ENCODE measurements at regions not wholly inside any gene's neighbourhood (a gene's known extent, or its start where the extent isn't known, plus 50 kb on each side); places are given as distances from the start of the nearest gene placed in this dataset.

GRCh38 chr14:62144863-62145262 is 382.6 kb downstream of the SNAPC1 start:
- DNase-seq (ENCODE audit: low read depth), result no peak

GRCh38 chr14:62146030-62146429 is 383.8 kb downstream of the SNAPC1 start:
- no peak for DNase-seq (ENCODE audit: low read depth)

GRCh38 chr14:62156052-62156451 is 393.8 kb downstream of the SNAPC1 start:
- no peak for DNase-seq (ENCODE audit: low read depth)

- DNase-seq (ENCODE audit: low read depth), result no peak
Measured at GRCh38 chr14:62158779-62159178, 396.6 kb downstream of the SNAPC1 start.

DNA sequence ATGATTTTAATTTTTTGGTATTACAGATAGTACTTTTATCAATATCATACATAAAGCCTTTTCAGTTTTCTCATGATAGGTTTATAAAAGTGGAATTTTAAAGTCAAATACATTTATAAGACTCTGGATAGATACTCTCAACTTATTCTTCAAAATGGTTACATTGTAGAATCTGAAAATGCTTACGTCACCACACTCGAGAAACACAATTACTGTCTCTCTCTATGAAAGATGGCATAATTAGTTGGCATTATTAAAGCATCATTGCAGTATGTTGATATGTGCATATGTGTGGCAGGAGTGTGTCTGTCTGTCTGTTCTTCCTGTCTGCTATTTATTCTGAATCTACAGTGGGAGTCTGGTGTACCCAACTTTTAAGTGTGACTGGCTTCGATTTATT is 397.1 kb downstream of the SNAPC1 start:
- DNase-seq (ENCODE audit: low read depth), result no peak

DNA sequence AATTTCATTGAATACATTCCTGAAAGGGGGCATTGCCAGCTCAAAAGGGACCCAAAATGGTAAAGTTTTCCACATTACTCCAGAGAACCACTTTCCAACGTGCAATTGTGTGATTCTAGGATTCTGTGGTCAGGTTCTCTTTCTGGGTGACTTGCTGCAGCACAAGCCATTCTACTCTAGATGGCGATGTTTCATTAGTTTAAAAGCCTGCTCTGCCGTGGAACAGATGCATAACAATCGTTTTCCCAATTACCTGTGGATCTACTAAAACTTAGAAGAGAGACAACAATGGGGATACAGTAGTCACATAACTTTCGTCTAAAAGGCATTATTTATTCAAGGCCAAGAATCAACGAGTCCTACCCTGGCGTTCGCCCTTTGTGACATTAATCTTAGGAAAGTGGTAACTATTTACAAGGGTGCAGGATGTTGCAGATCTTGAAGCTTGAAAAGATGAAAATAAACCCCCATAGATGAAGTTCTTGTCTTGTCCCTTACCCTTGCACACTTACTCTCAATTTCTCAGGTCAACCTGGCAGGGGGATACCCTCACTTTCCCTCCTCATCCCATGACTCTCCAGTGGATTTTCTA is 400.9 kb downstream of the SNAPC1 start:
- no peak for DNase-seq (ENCODE audit: low read depth)

DNA sequence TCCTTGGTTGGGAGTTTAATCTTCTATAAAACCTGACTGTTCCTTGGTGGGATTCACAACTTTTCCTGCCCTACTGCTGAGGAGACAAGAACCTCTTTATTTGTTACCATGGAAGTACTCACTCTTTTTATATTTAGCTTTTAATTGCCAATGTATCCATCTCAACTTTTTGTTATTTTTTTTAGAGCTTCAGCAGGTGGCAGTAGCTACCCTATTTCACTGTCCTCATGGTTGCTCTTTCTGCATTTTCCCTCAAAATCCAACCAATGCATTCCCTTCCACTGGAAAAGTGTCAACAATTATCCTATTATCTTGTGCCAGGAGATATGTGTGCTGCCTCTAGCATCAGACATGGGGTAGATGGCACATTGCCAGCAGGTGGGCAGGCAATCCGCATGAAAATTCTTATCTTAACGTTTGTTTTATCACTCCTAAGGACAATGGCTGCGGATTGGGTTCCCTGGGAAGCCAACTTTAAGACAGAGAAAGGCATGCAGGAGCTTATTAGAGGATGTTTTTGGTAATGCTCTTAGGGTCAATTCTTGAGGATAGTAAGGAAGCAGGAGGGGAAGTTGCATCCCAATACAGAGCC is 406.4 kb downstream of the SNAPC1 start:
- DNase-seq (ENCODE audit: low read depth), result no peak

DNA sequence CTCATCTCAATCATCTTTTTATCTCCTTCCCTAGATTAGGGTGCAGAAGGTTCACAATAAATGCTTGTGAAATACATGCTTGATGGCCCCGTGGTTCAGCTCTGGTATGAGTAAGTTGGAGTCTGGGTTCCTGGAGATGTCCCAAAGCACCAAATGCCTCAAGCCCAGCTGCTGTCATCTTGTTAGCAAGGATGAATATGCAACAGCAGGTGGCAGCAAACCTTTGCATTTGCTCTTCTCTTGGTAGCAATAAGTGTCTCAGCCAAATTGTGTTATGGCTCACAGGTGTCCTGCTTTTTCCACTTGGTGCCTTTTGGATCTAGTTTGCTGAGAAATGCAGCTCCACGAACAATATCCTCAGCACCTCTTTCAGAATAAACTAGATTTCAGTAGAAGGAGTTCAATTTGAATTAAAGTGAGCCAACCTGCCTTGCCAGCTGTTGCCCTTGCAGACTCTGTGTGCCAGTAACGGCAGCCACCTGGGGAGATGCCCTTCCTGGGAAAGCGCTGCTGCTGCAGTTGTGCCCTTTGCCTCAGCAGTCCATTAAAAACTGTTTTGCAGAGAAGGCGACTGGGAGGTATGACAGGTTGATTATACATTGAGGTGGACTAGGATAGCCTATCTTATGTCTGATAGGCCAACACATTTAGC is 417.3 kb downstream of the SNAPC1 start:
- DNase-seq (ENCODE audit: low read depth), result peak; percentile 6

DNA sequence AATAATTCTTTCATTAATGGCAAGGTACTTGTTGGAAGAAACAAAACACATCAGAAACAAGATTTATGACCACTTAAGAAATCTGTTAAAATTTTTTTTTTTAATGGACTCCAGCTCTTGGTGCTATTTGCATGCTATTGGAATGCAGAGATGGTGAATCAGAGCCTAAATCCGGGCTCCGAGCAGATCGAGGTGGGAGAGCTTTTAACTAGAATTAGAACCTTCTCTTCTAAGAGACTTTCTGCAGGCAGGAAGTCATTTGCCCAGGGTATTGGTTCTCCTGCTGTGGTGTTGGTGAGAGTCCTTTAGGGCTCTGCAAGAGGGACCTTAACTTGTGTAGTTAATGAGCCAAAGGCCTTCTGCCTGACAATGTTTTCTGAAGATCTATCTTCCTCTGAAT is 419.4 kb downstream of the SNAPC1 start:
- no peak for DNase-seq (ENCODE audit: low read depth)

DNA sequence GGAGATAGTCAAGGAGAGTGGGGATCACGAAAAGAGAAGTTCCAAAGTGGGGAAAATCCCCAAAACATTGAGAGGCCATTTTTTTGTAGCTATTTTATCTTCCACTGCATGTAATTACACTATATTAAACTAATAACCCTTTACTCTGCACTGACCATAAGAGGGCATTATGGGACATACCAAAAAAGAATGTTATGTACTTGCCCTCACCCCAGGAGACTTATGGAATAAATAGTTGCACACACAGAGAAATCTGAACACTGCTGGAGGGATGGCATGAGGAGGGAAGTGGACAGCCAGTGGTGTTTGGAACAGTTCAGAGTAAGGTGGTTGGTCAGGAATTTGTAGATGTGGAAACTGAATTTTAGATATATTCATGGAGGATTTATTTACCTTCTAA is 422.9 kb downstream of the SNAPC1 start:
- no peak for DNase-seq (ENCODE audit: low read depth)

GRCh38 chr14:62187265-62187664 is 425.0 kb downstream of the SNAPC1 start:
- no peak for DNase-seq (ENCODE audit: low read depth)

DNA sequence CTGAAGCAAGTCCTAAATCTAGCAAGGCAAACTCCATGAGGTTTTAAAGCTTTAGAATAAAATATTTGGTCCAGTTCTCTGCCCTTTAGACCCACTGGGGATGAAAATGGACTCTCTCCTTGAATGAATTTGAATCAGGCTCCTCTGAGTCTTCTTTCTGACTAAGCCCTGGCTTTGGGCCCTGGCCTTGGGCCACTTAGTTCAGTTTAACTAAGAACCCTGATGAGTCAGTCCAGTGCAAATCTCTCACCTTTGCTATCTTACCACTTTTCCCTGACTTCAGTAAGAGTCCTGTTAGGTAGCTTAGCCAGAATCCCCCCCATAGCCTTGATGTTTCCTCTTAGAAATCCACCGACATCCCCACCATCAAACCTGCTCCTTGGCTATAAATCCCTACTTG is 427.5 kb downstream of the SNAPC1 start:
- DNase-seq (ENCODE audit: low read depth), result no peak

DNA sequence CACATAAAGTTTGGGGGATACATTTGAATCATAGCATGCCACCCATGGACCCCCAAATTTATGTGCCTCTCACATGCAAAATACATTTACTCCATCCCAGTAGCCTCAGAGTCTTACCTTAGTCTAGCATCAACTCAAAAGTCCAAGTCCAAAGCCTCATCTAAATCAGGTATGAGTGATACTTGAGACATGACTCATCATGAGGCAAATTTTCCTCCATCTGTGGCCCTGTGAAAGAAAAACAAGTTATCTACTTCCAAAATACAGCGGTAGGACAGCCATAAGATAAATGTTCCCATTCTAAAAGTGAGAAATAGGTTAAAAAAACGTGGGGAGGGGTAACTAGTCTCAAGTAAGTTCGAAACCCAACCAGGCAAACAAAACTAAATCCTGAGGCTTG is 444.2 kb downstream of the SNAPC1 start:
- DNase-seq (ENCODE audit: low read depth), result no peak

DNA sequence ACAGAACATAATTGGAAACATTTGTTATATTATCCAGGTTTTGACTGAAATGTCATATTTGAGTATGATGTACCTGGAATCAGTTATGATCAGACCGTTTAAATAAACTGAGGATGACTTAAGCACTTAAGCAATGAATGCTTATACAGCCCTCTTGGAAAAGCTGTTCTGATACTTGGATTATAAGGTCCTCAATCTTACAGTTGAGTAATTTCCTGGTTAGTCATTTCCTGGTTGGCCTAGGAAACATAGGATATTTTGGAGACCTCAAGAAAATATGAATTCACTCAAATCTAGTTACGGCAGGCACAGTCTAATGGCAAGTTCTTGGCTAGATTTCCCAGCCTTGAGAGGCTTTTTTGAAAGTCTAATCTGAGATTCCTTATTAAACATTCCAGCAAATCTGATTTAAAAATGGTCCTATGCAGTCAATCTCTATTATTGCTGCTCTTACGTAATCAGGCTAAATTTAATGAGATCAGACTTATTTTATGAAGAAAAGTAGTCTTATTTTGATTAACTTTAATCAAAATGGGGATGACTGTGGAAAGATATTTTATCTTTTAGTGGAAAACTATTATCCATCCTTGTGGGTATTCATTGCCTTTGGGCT is 447.2 kb downstream of the SNAPC1 start:
- DNase-seq (ENCODE audit: low read depth), result no peak

GRCh38 chr14:62213516-62213915 is 451.3 kb downstream of the SNAPC1 start:
- DNase-seq (ENCODE audit: low read depth), result no peak

- no peak for DNase-seq (ENCODE audit: low read depth)
Measured at GRCh38 chr14:62216121-62216520, 453.9 kb downstream of the SNAPC1 start.

DNA sequence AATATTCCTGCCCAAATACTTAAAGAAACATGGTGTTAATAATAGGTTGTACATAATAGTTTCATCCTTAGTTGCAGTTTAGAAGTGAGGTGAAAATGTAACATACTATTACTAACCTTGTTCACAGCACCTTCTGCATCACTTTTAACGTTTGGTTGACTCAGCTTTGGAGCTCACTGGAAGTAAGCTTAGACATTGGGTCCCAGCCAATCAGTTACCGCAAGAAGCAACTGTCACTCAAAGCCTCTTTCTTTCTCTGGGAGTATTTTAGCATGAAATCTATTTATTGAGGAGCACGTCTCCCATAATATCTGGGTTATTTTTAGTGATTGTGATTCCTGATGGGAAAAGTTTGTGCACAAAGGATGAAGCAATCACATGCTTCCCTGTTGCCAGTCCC is 472.6 kb downstream of the SNAPC1 start:
- DNase-seq (ENCODE audit: low read depth), result no peak

- no peak for DNase-seq (ENCODE audit: low read depth)
Measured at GRCh38 chr14:62244221-62244620, 482.0 kb downstream of the SNAPC1 start.

- no peak for DNase-seq (ENCODE audit: low read depth)
Measured at GRCh38 chr14:62247266-62247665, 485.0 kb downstream of the SNAPC1 start.

DNA sequence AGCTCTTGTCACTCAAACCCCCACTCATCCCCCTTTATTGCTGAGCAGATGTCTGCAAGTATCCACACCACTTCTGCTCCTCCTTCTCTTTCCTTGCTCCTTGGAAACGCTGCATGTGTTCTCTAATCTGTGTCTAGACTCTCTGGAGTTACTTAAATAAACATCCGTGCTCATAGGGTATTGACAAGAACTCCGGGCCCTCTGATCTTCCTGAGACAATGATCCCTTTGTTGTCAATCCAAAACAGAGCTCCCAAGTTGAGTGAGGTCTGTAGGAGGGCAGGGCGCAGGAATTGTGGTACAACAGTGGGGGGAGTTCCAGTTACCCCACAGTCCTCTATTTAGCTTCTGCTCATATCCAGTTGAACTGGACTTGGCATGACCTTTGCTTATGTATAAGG is 489.0 kb downstream of the SNAPC1 start:
- no peak for DNase-seq (ENCODE audit: low read depth)

DNA sequence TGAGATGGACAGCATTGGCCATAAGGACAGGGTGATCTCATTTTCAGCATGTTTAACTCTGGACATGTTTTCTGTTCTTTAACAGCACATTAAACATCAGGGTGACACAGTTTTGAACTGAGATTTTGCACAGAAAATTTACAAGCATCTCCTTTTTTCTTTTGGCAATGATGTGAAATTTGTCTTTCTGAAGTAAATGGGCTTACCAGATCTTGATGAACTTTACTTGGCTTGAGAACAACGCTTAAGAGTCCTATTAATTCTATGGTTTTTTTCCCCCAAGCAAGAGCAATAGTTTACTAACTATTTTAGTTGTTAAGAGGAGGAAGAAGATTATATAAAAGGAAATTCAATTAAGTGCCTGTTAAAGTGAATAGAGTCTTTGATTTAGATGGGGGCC is 491.0 kb downstream of the SNAPC1 start:
- DNase-seq (ENCODE audit: low read depth), result no peak

GRCh38 chr14:62253911-62254310 is 491.7 kb downstream of the SNAPC1 start:
- DNase-seq (ENCODE audit: low read depth), result no peak

- no peak for DNase-seq (ENCODE audit: low read depth)
Measured at GRCh38 chr14:62269204-62269603, 507.0 kb downstream of the SNAPC1 start.
